Esophagus muscularis mucosa (tissue), 3 donors: ENCODE measurements at regions not wholly inside any gene's neighbourhood (a gene's known extent, or its start where the extent isn't known, plus 50 kb on each side); places are given as distances from the start of the nearest gene placed in this dataset.

Source experiments
- POLR2AphosphoS5 ChIP-seq, 2 donors: sonication (generic); formaldehyde crosslinking; IDR thresholded peaks; one replicate each; pipeline ENCODE4 v1.6.1; 2017; ENCODE audit warnings: antibody characterized with exemption in 2 of 2
- TF ChIP-seq, protein P1 (sequence below), 3 experiments: fragments of 200-600 bp in 2 of 3; fragments of 450-650 bp in 1 of 3; sonication (generic) in 2 of 3; IDR thresholded peaks; one replicate each; pipeline ENCODE4 v1.5.1; 2017 to 2019; ENCODE audit warnings: antibody characterized with exemption in 3 of 3, mild to moderate bottlenecking in 2 of 3, moderate library complexity in 1 of 3

DNA sequence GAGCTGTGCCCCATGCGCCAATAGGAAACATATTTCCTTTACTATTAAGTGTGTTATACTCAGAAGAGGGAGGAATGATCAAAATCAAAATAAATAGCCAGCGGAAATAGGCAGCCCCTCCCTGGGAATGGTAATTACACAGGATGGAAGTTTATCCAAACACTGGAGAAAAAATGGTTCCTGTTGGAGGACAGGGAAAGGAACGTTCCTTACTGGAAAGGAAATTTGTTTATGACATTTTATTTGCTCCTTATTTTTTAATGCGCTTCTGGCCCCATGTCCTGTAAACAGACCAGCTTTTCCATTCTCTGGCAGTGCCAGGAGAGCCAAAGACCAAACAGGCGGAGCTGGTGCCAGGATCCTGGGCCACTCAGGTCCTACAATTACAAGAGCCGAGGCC lies 273.7 kb downstream of the SOX9 start:
- TF ChIP-seq, protein P1, sequence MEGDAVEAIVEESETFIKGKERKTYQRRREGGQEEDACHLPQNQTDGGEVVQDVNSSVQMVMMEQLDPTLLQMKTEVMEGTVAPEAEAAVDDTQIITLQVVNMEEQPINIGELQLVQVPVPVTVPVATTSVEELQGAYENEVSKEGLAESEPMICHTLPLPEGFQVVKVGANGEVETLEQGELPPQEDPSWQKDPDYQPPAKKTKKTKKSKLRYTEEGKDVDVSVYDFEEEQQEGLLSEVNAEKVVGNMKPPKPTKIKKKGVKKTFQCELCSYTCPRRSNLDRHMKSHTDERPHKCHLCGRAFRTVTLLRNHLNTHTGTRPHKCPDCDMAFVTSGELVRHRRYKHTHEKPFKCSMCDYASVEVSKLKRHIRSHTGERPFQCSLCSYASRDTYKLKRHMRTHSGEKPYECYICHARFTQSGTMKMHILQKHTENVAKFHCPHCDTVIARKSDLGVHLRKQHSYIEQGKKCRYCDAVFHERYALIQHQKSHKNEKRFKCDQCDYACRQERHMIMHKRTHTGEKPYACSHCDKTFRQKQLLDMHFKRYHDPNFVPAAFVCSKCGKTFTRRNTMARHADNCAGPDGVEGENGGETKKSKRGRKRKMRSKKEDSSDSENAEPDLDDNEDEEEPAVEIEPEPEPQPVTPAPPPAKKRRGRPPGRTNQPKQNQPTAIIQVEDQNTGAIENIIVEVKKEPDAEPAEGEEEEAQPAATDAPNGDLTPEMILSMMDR (IDR thresholded peaks at IDR 0.05): no peak
- no peak for TF ChIP-seq POLR2AphosphoS5 (IDR thresholded peaks at IDR 0.05)
